ENCODE measurements at regions not wholly inside any gene's neighbourhood (a gene's known extent, or its start where the extent isn't known, plus 50 kb on each side); places are given as distances from the start of the nearest gene placed in this dataset.

- TF ChIP-seq, protein P1, sequence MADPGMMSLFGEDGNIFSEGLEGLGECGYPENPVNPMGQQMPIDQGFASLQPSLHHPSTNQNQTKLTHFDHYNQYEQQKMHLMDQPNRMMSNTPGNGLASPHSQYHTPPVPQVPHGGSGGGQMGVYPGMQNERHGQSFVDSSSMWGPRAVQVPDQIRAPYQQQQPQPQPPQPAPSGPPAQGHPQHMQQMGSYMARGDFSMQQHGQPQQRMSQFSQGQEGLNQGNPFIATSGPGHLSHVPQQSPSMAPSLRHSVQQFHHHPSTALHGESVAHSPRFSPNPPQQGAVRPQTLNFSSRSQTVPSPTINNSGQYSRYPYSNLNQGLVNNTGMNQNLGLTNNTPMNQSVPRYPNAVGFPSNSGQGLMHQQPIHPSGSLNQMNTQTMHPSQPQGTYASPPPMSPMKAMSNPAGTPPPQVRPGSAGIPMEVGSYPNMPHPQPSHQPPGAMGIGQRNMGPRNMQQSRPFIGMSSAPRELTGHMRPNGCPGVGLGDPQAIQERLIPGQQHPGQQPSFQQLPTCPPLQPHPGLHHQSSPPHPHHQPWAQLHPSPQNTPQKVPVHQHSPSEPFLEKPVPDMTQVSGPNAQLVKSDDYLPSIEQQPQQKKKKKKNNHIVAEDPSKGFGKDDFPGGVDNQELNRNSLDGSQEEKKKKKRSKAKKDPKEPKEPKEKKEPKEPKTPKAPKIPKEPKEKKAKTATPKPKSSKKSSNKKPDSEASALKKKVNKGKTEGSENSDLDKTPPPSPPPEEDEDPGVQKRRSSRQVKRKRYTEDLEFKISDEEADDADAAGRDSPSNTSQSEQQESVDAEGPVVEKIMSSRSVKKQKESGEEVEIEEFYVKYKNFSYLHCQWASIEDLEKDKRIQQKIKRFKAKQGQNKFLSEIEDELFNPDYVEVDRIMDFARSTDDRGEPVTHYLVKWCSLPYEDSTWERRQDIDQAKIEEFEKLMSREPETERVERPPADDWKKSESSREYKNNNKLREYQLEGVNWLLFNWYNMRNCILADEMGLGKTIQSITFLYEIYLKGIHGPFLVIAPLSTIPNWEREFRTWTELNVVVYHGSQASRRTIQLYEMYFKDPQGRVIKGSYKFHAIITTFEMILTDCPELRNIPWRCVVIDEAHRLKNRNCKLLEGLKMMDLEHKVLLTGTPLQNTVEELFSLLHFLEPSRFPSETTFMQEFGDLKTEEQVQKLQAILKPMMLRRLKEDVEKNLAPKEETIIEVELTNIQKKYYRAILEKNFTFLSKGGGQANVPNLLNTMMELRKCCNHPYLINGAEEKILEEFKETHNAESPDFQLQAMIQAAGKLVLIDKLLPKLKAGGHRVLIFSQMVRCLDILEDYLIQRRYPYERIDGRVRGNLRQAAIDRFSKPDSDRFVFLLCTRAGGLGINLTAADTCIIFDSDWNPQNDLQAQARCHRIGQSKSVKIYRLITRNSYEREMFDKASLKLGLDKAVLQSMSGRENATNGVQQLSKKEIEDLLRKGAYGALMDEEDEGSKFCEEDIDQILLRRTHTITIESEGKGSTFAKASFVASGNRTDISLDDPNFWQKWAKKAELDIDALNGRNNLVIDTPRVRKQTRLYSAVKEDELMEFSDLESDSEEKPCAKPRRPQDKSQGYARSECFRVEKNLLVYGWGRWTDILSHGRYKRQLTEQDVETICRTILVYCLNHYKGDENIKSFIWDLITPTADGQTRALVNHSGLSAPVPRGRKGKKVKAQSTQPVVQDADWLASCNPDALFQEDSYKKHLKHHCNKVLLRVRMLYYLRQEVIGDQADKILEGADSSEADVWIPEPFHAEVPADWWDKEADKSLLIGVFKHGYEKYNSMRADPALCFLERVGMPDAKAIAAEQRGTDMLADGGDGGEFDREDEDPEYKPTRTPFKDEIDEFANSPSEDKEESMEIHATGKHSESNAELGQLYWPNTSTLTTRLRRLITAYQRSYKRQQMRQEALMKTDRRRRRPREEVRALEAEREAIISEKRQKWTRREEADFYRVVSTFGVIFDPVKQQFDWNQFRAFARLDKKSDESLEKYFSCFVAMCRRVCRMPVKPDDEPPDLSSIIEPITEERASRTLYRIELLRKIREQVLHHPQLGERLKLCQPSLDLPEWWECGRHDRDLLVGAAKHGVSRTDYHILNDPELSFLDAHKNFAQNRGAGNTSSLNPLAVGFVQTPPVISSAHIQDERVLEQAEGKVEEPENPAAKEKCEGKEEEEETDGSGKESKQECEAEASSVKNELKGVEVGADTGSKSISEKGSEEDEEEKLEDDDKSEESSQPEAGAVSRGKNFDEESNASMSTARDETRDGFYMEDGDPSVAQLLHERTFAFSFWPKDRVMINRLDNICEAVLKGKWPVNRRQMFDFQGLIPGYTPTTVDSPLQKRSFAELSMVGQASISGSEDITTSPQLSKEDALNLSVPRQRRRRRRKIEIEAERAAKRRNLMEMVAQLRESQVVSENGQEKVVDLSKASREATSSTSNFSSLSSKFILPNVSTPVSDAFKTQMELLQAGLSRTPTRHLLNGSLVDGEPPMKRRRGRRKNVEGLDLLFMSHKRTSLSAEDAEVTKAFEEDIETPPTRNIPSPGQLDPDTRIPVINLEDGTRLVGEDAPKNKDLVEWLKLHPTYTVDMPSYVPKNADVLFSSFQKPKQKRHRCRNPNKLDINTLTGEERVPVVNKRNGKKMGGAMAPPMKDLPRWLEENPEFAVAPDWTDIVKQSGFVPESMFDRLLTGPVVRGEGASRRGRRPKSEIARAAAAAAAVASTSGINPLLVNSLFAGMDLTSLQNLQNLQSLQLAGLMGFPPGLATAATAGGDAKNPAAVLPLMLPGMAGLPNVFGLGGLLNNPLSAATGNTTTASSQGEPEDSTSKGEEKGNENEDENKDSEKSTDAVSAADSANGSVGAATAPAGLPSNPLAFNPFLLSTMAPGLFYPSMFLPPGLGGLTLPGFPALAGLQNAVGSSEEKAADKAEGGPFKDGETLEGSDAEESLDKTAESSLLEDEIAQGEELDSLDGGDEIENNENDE (IDR thresholded peaks at IDR 0.05; ENCODE audit: low read depth, low read length) = no peak
- TF ChIP-seq ZFPM2 (CRISPR knock-in tag; IDR thresholded peaks at IDR 0.05) = no peak
- TF ChIP-seq PHF21A (IDR thresholded peaks at IDR 0.05; ENCODE audit: borderline replicate concordance, low read depth) = no peak
- no peak for TF ChIP-seq PHTF2 (CRISPR knock-in tag; IDR thresholded peaks at IDR 0.05)
- no peak for TF ChIP-seq ZNF79 (CRISPR knock-in tag; IDR thresholded peaks at IDR 0.05; ENCODE audit: low read depth)
- TF ChIP-seq, protein P2, sequence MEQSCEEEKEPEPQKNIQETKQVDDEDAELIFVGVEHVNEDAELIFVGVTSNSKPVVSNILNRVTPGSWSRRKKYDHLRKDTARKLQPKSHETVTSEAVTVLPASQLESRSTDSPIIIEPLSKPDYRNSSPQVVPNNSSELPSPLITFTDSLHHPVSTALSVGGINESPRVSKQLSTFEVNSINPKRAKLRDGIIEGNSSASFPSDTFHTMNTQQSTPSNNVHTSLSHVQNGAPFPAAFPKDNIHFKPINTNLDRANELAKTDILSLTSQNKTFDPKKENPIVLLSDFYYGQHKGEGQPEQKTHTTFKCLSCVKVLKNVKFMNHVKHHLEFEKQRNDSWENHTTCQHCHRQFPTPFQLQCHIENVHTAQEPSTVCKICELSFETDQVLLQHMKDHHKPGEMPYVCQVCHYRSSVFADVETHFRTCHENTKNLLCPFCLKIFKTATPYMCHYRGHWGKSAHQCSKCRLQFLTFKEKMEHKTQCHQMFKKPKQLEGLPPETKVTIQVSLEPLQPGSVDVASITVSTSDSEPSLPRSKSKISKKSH (CRISPR knock-in tag; IDR thresholded peaks at IDR 0.05) = no peak
Measured at GRCh38 chrX:150308532-150309157, 54.5 kb upstream of the MAMLD1 start (continued).

All from K562 (cell line).